ENCODE measurements at regions not wholly inside any gene's neighbourhood (a gene's known extent, or its start where the extent isn't known, plus 50 kb on each side); places are given as distances from the start of the nearest gene placed in this dataset.
"Not testable (repeated sequence)": the region's sequence is repeated elsewhere in the genome, so short reads cannot be mapped to it uniquely, and the experiment has no call there.

- TF ChIP-seq, protein P1, sequence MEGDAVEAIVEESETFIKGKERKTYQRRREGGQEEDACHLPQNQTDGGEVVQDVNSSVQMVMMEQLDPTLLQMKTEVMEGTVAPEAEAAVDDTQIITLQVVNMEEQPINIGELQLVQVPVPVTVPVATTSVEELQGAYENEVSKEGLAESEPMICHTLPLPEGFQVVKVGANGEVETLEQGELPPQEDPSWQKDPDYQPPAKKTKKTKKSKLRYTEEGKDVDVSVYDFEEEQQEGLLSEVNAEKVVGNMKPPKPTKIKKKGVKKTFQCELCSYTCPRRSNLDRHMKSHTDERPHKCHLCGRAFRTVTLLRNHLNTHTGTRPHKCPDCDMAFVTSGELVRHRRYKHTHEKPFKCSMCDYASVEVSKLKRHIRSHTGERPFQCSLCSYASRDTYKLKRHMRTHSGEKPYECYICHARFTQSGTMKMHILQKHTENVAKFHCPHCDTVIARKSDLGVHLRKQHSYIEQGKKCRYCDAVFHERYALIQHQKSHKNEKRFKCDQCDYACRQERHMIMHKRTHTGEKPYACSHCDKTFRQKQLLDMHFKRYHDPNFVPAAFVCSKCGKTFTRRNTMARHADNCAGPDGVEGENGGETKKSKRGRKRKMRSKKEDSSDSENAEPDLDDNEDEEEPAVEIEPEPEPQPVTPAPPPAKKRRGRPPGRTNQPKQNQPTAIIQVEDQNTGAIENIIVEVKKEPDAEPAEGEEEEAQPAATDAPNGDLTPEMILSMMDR (IDR thresholded peaks at IDR 0.05; ENCODE audit: low read depth, low read length, missing input control), result not testable (repeated sequence)
- TF ChIP-seq, protein P2, sequence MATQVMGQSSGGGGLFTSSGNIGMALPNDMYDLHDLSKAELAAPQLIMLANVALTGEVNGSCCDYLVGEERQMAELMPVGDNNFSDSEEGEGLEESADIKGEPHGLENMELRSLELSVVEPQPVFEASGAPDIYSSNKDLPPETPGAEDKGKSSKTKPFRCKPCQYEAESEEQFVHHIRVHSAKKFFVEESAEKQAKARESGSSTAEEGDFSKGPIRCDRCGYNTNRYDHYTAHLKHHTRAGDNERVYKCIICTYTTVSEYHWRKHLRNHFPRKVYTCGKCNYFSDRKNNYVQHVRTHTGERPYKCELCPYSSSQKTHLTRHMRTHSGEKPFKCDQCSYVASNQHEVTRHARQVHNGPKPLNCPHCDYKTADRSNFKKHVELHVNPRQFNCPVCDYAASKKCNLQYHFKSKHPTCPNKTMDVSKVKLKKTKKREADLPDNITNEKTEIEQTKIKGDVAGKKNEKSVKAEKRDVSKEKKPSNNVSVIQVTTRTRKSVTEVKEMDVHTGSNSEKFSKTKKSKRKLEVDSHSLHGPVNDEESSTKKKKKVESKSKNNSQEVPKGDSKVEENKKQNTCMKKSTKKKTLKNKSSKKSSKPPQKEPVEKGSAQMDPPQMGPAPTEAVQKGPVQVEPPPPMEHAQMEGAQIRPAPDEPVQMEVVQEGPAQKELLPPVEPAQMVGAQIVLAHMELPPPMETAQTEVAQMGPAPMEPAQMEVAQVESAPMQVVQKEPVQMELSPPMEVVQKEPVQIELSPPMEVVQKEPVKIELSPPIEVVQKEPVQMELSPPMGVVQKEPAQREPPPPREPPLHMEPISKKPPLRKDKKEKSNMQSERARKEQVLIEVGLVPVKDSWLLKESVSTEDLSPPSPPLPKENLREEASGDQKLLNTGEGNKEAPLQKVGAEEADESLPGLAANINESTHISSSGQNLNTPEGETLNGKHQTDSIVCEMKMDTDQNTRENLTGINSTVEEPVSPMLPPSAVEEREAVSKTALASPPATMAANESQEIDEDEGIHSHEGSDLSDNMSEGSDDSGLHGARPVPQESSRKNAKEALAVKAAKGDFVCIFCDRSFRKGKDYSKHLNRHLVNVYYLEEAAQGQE (IDR thresholded peaks at IDR 0.05), result not testable (repeated sequence)
- TF ChIP-seq EGR1 (IDR thresholded peaks at IDR 0.05; ENCODE audit: low read depth in 2 of 2); YY1 (IDR thresholded peaks at IDR 0.05); MAX (IDR thresholded peaks at IDR 0.05); GABPA (IDR thresholded peaks at IDR 0.05 in 1 of 2, conservative IDR thresholded peaks at IDR 0.05 in 1 of 2); TAF1 (conservative IDR thresholded peaks at IDR 0.05); FOXA2 (IDR thresholded peaks at IDR 0.05); RAD21 (IDR thresholded peaks at IDR 0.05); HNF4A (conservative IDR thresholded peaks at IDR 0.05); RXRA (IDR thresholded peaks at IDR 0.05): not testable (repeated sequence)
- TF ChIP-seq, protein P3, sequence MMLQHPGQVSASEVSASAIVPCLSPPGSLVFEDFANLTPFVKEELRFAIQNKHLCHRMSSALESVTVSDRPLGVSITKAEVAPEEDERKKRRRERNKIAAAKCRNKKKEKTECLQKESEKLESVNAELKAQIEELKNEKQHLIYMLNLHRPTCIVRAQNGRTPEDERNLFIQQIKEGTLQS (IDR thresholded peaks at IDR 0.05), result not testable (repeated sequence)
- TF ChIP-seq, protein P4, sequence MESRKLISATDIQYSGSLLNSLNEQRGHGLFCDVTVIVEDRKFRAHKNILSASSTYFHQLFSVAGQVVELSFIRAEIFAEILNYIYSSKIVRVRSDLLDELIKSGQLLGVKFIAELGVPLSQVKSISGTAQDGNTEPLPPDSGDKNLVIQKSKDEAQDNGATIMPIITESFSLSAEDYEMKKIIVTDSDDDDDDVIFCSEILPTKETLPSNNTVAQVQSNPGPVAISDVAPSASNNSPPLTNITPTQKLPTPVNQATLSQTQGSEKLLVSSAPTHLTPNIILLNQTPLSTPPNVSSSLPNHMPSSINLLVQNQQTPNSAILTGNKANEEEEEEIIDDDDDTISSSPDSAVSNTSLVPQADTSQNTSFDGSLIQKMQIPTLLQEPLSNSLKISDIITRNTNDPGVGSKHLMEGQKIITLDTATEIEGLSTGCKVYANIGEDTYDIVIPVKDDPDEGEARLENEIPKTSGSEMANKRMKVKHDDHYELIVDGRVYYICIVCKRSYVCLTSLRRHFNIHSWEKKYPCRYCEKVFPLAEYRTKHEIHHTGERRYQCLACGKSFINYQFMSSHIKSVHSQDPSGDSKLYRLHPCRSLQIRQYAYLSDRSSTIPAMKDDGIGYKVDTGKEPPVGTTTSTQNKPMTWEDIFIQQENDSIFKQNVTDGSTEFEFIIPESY (IDR thresholded peaks at IDR 0.05), result not testable (repeated sequence)
These were observed 50.8 kb upstream of the KIF13A start for GRCh38 chr6:18038235-18038634.
